ENCODE measurements at regions not wholly inside any gene's neighbourhood (a gene's known extent, or its start where the extent isn't known, plus 50 kb on each side); places are given as distances from the start of the nearest gene placed in this dataset.

DNA sequence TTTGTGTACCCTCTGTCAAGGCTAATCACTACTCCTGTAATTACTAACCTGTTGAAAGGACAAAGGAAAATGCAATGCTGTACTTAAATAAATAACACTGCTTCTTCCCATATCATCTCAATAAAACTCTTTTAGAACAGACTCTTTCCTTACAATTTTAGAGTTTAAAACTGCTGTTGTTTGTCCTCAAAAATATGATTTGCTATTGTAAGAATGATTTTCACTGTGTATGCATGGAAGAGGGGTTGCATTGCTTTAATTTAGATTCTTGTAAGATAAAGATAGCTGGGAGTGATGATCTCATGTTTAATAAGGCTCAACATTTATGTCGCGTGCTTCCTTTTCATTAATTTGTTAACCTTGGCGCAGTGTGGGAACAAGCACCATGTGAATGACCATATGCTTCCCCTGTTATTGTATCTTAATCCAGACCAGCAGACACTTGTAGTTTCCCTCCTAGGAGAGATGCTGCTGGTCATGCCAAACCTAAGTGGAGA lies 89.8 kb upstream of the ATXN1 start:
- no peak for TF ChIP-seq SPI1 (IDR thresholded peaks at IDR 0.05; ENCODE audit: borderline replicate concordance, insufficient read depth, low read depth, low read length)
- TF ChIP-seq, protein P1, sequence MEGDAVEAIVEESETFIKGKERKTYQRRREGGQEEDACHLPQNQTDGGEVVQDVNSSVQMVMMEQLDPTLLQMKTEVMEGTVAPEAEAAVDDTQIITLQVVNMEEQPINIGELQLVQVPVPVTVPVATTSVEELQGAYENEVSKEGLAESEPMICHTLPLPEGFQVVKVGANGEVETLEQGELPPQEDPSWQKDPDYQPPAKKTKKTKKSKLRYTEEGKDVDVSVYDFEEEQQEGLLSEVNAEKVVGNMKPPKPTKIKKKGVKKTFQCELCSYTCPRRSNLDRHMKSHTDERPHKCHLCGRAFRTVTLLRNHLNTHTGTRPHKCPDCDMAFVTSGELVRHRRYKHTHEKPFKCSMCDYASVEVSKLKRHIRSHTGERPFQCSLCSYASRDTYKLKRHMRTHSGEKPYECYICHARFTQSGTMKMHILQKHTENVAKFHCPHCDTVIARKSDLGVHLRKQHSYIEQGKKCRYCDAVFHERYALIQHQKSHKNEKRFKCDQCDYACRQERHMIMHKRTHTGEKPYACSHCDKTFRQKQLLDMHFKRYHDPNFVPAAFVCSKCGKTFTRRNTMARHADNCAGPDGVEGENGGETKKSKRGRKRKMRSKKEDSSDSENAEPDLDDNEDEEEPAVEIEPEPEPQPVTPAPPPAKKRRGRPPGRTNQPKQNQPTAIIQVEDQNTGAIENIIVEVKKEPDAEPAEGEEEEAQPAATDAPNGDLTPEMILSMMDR (IDR thresholded peaks at IDR 0.05 in 2 of 3, conservative IDR thresholded peaks at IDR 0.05 in 1 of 3; ENCODE audit: control insufficient read depth in 2 of 3, extremely low read depth in 1 of 3, insufficient read depth in 1 of 3, low read depth in 3 of 3, low read length in 3 of 3), result no peak
- TF ChIP-seq EZH2 (IDR thresholded peaks at IDR 0.05; ENCODE audit: borderline replicate concordance, control insufficient read depth, low read depth, low read length), result no peak
- TF ChIP-seq POLR2AphosphoS5 (IDR thresholded peaks at IDR 0.05; ENCODE audit: low read length), result no peak
- TF ChIP-seq SIX5 (IDR thresholded peaks at IDR 0.05; ENCODE audit: low read depth, low read length, severe bottlenecking), result no peak
- TF ChIP-seq HCFC1 (IDR thresholded peaks at IDR 0.05; ENCODE audit: low read length), result no peak
- TF ChIP-seq MYC (IDR thresholded peaks at IDR 0.05; ENCODE audit: insufficient read depth, insufficient read length, insufficient replicate concordance, low read length, severe bottlenecking), result no peak
- TF ChIP-seq MTA3 (IDR thresholded peaks at IDR 0.05; ENCODE audit: borderline replicate concordance, low read length), result no peak
- TF ChIP-seq SMC3 (IDR thresholded peaks at IDR 0.05; ENCODE audit: borderline replicate concordance, low read length), result no peak
- TF ChIP-seq, protein P2, sequence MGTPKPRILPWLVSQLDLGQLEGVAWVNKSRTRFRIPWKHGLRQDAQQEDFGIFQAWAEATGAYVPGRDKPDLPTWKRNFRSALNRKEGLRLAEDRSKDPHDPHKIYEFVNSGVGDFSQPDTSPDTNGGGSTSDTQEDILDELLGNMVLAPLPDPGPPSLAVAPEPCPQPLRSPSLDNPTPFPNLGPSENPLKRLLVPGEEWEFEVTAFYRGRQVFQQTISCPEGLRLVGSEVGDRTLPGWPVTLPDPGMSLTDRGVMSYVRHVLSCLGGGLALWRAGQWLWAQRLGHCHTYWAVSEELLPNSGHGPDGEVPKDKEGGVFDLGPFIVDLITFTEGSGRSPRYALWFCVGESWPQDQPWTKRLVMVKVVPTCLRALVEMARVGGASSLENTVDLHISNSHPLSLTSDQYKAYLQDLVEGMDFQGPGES (IDR thresholded peaks at IDR 0.05), result no peak
- TF ChIP-seq POLR2A (IDR thresholded peaks at IDR 0.05; ENCODE audit: low read depth, low read length), result no peak
- TF ChIP-seq, protein P3, sequence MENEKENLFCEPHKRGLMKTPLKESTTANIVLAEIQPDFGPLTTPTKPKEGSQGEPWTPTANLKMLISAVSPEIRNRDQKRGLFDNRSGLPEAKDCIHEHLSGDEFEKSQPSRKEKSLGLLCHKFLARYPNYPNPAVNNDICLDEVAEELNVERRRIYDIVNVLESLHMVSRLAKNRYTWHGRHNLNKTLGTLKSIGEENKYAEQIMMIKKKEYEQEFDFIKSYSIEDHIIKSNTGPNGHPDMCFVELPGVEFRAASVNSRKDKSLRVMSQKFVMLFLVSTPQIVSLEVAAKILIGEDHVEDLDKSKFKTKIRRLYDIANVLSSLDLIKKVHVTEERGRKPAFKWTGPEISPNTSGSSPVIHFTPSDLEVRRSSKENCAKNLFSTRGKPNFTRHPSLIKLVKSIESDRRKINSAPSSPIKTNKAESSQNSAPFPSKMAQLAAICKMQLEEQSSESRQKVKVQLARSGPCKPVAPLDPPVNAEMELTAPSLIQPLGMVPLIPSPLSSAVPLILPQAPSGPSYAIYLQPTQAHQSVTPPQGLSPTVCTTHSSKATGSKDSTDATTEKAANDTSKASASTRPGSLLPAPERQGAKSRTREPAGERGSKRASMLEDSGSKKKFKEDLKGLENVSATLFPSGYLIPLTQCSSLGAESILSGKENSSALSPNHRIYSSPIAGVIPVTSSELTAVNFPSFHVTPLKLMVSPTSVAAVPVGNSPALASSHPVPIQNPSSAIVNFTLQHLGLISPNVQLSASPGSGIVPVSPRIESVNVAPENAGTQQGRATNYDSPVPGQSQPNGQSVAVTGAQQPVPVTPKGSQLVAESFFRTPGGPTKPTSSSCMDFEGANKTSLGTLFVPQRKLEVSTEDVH (IDR thresholded peaks at IDR 0.05; ENCODE audit: low read depth, partially characterized antibody), result no peak
